ENCODE measurements at regions not wholly inside any gene's neighbourhood (a gene's known extent, or its start where the extent isn't known, plus 50 kb on each side); places are given as distances from the start of the nearest gene placed in this dataset.

DNA sequence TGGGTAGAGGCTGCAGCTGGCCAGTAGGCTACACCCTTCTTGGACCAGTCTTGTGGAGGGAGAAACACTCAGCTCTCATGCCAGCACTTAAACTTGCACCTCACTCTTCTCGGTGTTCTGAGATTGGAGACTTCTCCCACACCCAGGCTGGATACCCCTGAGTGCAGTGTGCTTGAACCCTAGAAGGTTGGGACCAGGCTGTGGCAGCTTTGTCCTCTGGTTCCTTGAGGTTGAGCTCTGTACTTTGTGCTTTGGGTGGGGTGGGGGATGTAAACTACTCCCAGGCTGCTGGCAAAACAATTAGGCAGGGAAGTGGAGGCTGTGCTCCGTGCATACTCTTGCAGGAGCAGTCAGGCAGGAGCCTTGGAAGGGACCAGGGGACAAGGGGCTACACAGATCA, 143.6 kb upstream of the GNPDA2 start:
- intact Hi-C loops (cut with DNase I, micrococcal nuclease), result no loop called here
- DNase-seq (no peak), ATAC-seq (no peak)
- no peaks in the 10 kb centered on the region for H3K36me3 ChIP-seq (ENCODE audit: low read depth)
- H3K4me1 ChIP-seq (ENCODE audit: low read depth), result no peaks in the 10 kb centered on the region
- no peaks in the 10 kb centered on the region for H3K9me3 ChIP-seq
- TF ChIP-seq CTCF (IDR thresholded peaks at IDR 0.05), result no peak
- no peak overlapping the region for H3K4me3 ChIP-seq

DNA sequence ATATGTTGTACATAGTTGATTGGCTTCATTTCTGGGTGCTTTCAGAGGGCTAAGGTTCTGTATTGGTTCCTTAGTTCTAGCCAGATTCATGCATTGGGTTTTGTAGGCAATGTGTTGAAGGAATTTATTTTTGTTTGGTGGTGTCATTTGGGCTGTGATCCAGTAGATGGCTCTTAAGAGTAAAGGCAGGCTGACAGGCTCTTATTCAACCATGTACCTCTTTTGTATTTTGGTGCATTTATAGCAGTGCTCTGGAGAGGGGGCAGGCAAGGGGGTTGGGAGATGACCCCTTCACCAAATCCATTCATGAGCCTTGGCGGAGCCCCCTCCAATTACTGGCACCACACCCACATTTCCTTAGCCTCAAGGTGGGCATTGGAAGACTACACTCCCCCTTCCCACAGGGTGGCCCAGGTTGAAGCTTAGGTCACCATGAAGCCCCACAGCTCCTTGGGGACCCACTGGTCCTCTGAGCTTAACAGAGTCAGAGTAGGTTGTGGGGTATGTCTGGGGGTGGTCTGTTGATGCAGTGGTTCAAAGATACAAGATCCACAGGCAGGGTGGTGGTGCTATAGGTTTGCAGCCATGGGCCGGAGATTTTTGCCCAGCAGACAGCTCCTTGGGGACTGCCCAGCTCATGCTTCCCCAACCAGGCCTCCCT, 143.0 kb upstream of the GNPDA2 start:
- H3K9me3 ChIP-seq, result no peaks in the 10 kb centered on the region
- intact Hi-C loops (cut with DNase I, micrococcal nuclease), result no loop called here
- H3K36me3 ChIP-seq (ENCODE audit: low read depth), result no peaks in the 10 kb centered on the region
- DNase-seq (no peak), ATAC-seq (no peak)
- H3K4me3 ChIP-seq, result no peak overlapping the region
- no peak for TF ChIP-seq CTCF (IDR thresholded peaks at IDR 0.05)
- H3K4me1 ChIP-seq (ENCODE audit: low read depth), result no peaks in the 10 kb centered on the region

GRCh38 chr4:44861756-44862155, 135.4 kb upstream of the GNPDA2 start:
- no peak for TF ChIP-seq CTCF (IDR thresholded peaks at IDR 0.05)
- no peaks in the 10 kb centered on the region for H3K36me3 ChIP-seq (ENCODE audit: low read depth)
- no peak for DNase-seq
- H3K9me3 ChIP-seq, result no peaks in the 10 kb centered on the region
- no peaks in the 10 kb centered on the region for H3K4me1 ChIP-seq (ENCODE audit: low read depth)
- intact Hi-C loops (cut with DNase I, micrococcal nuclease), result no loop called here
- no peak for ATAC-seq
- no peak overlapping the region for H3K4me3 ChIP-seq

DNA sequence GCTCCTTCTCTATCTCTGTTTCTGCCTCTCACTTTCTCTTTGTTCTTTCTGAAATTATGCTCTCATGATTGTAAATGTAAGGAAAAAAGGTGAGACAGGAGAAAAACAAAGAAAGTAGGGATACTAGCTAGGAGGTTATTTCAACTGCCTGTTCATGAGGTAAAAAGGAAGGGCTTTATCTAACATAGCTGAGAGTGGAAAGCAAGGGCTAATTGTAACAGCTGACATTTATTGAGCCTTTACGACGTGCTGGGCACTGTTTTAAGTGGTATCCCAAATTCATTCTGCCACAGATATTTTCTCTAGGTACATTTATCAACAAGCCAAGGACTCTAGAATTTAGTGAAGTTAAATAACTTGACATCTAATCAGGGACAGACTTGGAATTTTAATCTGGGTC, 133.1 kb upstream of the GNPDA2 start:
- H3K36me3 ChIP-seq (ENCODE audit: low read depth), result no peaks in the 10 kb centered on the region
- DNase-seq (no peak), ATAC-seq (no peak)
- no peak overlapping the region for H3K4me3 ChIP-seq
- intact Hi-C loops (cut with DNase I, micrococcal nuclease), result no loop called here
- no peak for TF ChIP-seq CTCF (IDR thresholded peaks at IDR 0.05)
- H3K4me1 ChIP-seq (ENCODE audit: low read depth), result no peaks in the 10 kb centered on the region
- no peaks in the 10 kb centered on the region for H3K9me3 ChIP-seq

DNA sequence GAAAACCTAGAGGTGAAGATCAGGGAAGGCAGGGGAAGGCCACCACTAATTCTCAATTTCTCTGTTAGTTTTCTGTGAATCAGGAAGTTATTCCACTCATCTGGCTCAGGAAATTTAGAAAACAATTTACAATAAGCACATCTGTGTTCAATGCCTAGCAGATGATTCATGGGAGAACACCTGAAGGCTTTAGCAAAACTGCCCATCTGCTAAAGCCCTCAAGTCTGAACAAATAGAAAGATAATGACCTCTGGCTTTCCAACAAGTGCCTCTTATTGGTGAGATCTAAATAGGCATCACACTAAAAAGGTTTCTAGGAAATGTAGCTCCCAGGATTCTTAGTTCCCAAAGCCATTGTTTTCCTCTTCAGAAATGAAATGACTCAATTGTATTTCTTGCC, 122.1 kb upstream of the GNPDA2 start:
- no peaks in the 10 kb centered on the region for H3K4me1 ChIP-seq (ENCODE audit: low read depth)
- no peak for DNase-seq
- no peaks in the 10 kb centered on the region for H3K36me3 ChIP-seq (ENCODE audit: low read depth)
- no peak for ATAC-seq
- H3K4me3 ChIP-seq, result no peak overlapping the region
- peaks cover 3% of the 10 kb centered on the region for H3K9me3 ChIP-seq
- TF ChIP-seq CTCF (IDR thresholded peaks at IDR 0.05), result no peak
- intact Hi-C loops (cut with DNase I, micrococcal nuclease), result no loop called here

DNA sequence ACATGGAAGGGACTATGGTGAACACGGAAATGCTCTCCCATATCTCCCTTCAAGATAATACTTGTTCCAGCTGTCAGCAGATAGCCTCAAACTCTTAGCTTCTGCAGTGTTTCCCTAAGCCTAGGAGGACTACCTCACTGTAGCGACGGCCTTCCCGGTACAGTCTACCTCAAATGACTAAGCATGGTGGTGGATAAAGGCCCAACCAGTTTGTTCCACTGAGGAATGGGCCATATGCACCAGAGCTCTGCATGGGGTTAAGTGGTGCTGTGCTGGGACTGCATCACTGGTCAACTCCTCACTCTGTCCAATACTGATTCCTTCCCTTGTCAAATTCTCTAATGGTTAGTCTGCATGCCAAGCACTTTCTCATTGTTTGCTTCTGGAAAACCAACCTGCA, 119.6 kb upstream of the GNPDA2 start:
- DNase-seq (no peak), ATAC-seq (no peak)
- TF ChIP-seq CTCF (IDR thresholded peaks at IDR 0.05), result no peak
- no peaks in the 10 kb centered on the region for H3K4me1 ChIP-seq (ENCODE audit: low read depth)
- intact Hi-C loops (cut with DNase I, micrococcal nuclease), result no loop called here
- H3K9me3 ChIP-seq, result no peaks in the 10 kb centered on the region
- H3K36me3 ChIP-seq (ENCODE audit: low read depth), result no peaks in the 10 kb centered on the region
- H3K4me3 ChIP-seq, result no peak overlapping the region
